ENCODE measurements at regions not wholly inside any gene's neighbourhood (a gene's known extent, or its start where the extent isn't known, plus 50 kb on each side); places are given as distances from the start of the nearest gene placed in this dataset.
"Not testable (repeated sequence)": the region's sequence is repeated elsewhere in the genome, so short reads cannot be mapped to it uniquely, and the experiment has no call there.

DNA sequence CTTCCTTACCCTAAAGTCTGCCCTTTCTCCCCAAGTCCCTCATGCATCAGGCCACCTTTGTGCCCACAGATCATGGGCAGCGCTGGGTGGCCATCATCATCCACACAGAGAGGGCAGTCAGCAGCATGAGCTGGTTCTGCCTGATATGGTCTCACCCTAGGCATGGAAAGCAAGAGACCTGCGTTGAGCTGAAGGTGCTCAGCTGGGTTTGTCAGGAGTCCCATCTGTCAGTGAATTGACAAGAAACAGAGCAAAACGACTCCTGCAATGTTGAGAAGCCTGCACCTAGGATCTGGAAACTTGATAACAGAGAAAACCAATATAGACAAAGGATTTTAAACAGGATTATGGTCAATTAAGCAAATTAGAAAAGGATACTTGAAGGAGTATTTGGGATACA, 242.7 kb upstream of the PRSS1 start:
- Histone ChIP-seq H3K36me3 (no peaks in the 10 kb centered on the region), H3K27me3 (no peaks in the 10 kb centered on the region), H3K27ac (no peak overlapping the region), H3K9me3 (no peaks in the 10 kb centered on the region), H3K4me1 (ENCODE audit: control insufficient read depth in 1 of 2, insufficient read depth in 1 of 2, low read depth in 1 of 2, low read length in 1 of 2) (no peaks in the 10 kb centered on the region), H3K4me3 (ENCODE audit: low read depth in 1 of 2, low read length in 1 of 2) (no peak overlapping the region)
- no peak for TF ChIP-seq CTCF (IDR thresholded peaks at IDR 0.05)

DNA sequence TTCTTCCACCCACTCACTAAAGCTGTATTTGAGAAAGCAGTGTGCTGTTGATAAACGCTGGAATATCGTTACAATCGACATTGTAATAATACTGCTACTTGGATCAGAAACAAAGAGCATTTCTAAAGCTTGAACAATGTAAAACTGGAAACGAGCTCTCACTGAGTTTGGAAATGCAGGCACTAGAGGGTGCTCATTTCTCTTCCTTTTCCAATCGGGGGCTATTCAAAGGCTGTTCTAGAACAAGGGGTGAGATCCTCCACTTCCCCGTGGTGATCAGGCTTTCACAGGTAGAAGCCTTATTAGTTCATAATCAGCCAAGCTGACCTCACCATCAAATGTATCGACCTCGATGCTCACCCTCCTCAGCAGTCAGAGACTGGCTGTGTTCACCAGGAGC, 245.3 kb upstream of the PRSS1 start:
- not testable (repeated sequence) for H3K4me3 ChIP-seq (ENCODE audit: low read depth in 1 of 2, low read length in 1 of 2); H3K4me1 ChIP-seq (ENCODE audit: control insufficient read depth in 1 of 2, insufficient read depth in 1 of 2, low read depth in 1 of 2, low read length in 1 of 2); H3K9me3 ChIP-seq; H3K27ac ChIP-seq; H3K27me3 ChIP-seq; H3K36me3 ChIP-seq

DNA sequence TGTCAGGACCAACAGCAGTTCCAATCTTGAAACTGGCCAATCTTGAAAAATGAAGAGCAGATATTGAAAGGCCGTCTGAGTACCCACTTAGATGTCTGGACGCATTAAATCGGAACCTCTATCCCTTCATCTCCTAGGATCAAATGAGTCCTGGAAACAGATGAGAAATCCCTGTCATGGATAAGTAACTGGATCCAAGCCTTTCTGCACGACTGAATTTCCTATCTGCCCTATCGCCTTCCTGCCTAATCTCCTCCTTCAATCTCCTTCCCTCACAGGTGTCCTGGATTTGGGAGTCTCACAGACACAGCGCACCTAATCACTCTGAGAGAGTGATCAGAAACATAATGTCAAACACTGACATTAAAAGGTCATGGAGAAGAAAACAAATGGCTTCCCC, 245.2 kb upstream of the PRSS58 start:
- no peaks in the 10 kb centered on the region for H3K4me1 ChIP-seq (ENCODE audit: control insufficient read depth in 1 of 2, insufficient read depth in 1 of 2, low read depth in 1 of 2, low read length in 1 of 2)
- no peaks in the 10 kb centered on the region for H3K9me3 ChIP-seq
- no peaks in the 10 kb centered on the region for H3K36me3 ChIP-seq
- no peak for TF ChIP-seq CTCF (IDR thresholded peaks at IDR 0.05)
- no peak overlapping the region for H3K4me3 ChIP-seq (ENCODE audit: low read depth in 1 of 2, low read length in 1 of 2)
- no peaks in the 10 kb centered on the region for H3K27me3 ChIP-seq
- no peak overlapping the region for H3K27ac ChIP-seq

DNA sequence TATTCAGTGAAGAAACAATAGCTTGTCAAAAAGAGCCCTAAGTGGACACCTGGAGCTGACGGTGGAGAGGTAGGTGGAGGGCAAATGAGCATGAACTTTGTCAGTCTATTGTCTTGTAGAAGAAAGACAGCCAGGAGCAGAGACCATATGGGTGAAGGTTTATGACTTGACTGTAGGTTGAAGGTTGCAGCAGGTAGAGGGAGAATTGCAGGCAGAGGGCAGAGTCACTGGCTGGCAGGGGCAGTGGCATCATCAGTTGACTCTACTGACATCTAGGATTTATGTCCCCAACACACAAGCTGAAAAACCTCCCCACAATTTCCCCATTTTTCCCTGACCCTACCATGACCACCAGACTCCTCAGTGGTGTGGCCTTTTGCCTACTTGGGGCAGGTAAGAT, 243.6 kb upstream of the PRSS58 start:
- Histone ChIP-seq H3K36me3 (no peaks in the 10 kb centered on the region), H3K27ac (no peak overlapping the region), H3K27me3 (no peaks in the 10 kb centered on the region), H3K9me3 (no peaks in the 10 kb centered on the region), H3K4me1 (ENCODE audit: control insufficient read depth in 1 of 2, insufficient read depth in 1 of 2, low read depth in 1 of 2, low read length in 1 of 2) (peaks cover 5 to 10% of the 10 kb centered on the region in 2 experiments), H3K4me3 (ENCODE audit: low read depth in 1 of 2, low read length in 1 of 2) (no peak overlapping the region)
- no peak for TF ChIP-seq CTCF (IDR thresholded peaks at IDR 0.05)

- no peak overlapping the region for H3K4me3 ChIP-seq (ENCODE audit: low read depth in 1 of 2, low read length in 1 of 2)
- no peak for TF ChIP-seq CTCF (IDR thresholded peaks at IDR 0.05)
- H3K4me1 ChIP-seq (ENCODE audit: control insufficient read depth in 1 of 2, insufficient read depth in 1 of 2, low read depth in 1 of 2, low read length in 1 of 2) = peaks cover 5 to 20% of the 10 kb centered on the region in 2 experiments
- no peaks in the 10 kb centered on the region for H3K9me3 ChIP-seq
- no peaks in the 10 kb centered on the region for H3K36me3 ChIP-seq
- no peak overlapping the region for H3K27ac ChIP-seq
- H3K27me3 ChIP-seq = no peaks in the 10 kb centered on the region
These were observed 242.5 kb upstream of the PRSS58 start for GRCh38 chr7:142500366-142500765.

DNA sequence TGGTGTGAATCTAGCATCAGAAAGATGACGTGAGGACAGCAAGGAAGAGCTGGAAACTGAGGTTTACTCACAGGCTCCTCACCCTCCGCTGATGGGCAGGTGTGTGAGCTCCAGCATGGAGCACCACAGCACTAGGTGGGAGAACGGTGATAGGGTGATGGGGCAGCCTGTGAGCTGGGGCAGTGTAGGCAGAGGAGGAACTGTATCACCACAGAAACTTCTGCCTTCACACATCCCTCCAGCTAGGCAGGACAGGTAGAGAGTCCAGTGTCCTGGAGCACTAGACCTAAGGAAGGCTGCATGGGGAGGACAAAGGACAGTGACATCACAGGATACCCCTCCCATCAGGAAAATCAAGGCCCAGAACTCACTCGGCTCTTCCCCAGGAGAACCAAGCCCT, 241.8 kb upstream of the PRSS58 start:
- H3K27ac ChIP-seq = no peak overlapping the region
- peaks cover 5 to 20% of the 10 kb centered on the region in 2 experiments for H3K4me1 ChIP-seq (ENCODE audit: control insufficient read depth in 1 of 2, insufficient read depth in 1 of 2, low read depth in 1 of 2, low read length in 1 of 2)
- no peaks in the 10 kb centered on the region for H3K9me3 ChIP-seq
- no peaks in the 10 kb centered on the region for H3K27me3 ChIP-seq
- no peak overlapping the region for H3K4me3 ChIP-seq (ENCODE audit: low read depth in 1 of 2, low read length in 1 of 2)
- TF ChIP-seq CTCF (IDR thresholded peaks at IDR 0.05) = no peak
- no peaks in the 10 kb centered on the region for H3K36me3 ChIP-seq

All from neutrophil (primary cell).